DND-41 (cell line): ENCODE measurements at regions not wholly inside any gene's neighbourhood (a gene's known extent, or its start where the extent isn't known, plus 50 kb on each side); places are given as distances from the start of the nearest gene placed in this dataset.

Experiments used
- ATAC-seq: fragments of 200-7000 bp; cut with Tn5 transposase; 3 replicates; pipeline ENCODE4 v1.9.1; 2021; ENCODE audit warnings: low read depth; ENCODE audit not compliant: insufficient read depth
- DNase-seq: peaks from one replicate; pipeline ENCODE4 v3.0.0-alpha.2; 2020
- H2AFZ ChIP-seq: 2 replicates; pipeline ENCODE4 v1.6.0; 2012; ENCODE audit warnings: low read depth, low read length
- H3K27ac ChIP-seq: 2 replicates; pipeline ENCODE4 v1.5.1; 2012; ENCODE audit warnings: low read length, inconsistent platforms
- H3K27me3 ChIP-seq: fragments of 200-600 bp; sonication (generic); 2 replicates; pipeline ENCODE4 v1.6.0; 2012; ENCODE audit warnings: low read length, mild to moderate bottlenecking, inconsistent platforms; ENCODE audit not compliant: insufficient read depth, poor library complexity
- H3K36me3 ChIP-seq: 2 replicates; pipeline ENCODE4 v1.5.1; 2012; ENCODE audit warnings: low read length, inconsistent platforms; ENCODE audit not compliant: insufficient read depth
- H3K4me1 ChIP-seq: 2 replicates; pipeline ENCODE4 v1.5.1; 2012; ENCODE audit warnings: mild to moderate bottlenecking, low read length; ENCODE audit not compliant: insufficient read depth
- H3K4me2 ChIP-seq: 2 replicates; pipeline ENCODE4 v1.6.0; 2012; ENCODE audit warnings: mild to moderate bottlenecking, moderate library complexity, low read length, inconsistent platforms; ENCODE audit not compliant: insufficient read depth
- H3K4me3 ChIP-seq, 2 experiments: fragments of 200-600 bp in 1 of 2; shearing (Covaris generic) in 1 of 2; 2 replicates each; pipeline ENCODE4 v1.5.1; 2012 to 2016; ENCODE audit warnings: inconsistent platforms in 2 of 2, low read length in 2 of 2, mild to moderate bottlenecking in 2 of 2, low read depth in 1 of 2, moderate library complexity in 1 of 2
- H3K79me2 ChIP-seq: 2 replicates; pipeline ENCODE4 v1.6.0; 2012; ENCODE audit warnings: low read length, inconsistent platforms; ENCODE audit not compliant: insufficient read depth
- H3K9ac ChIP-seq: 2 replicates; pipeline ENCODE4 v1.6.0; 2012; ENCODE audit warnings: low read depth, mild to moderate bottlenecking, inconsistent platforms, low read length, moderate library complexity
- H3K9me3 ChIP-seq: 2 replicates; pipeline ENCODE4 v1.5.1; 2012; ENCODE audit warnings: low read length, moderate library complexity, mild to moderate bottlenecking, inconsistent platforms; ENCODE audit not compliant: insufficient read depth, severe bottlenecking
- H4K20me1 ChIP-seq: 2 replicates; pipeline ENCODE4 v1.6.0; 2012; ENCODE audit warnings: low read length; ENCODE audit not compliant: insufficient read depth
- CTCF ChIP-seq: IDR thresholded peaks from 2 replicates; pipeline ENCODE4 v1.5.1; 2012; ENCODE audit warnings: borderline replicate concordance, low read length, moderate library complexity, mild to moderate bottlenecking; ENCODE audit not compliant: poor library complexity, severe bottlenecking; ENCODE audit errors: extremely low read depth
- EZH2 ChIP-seq: IDR thresholded peaks from 3 replicates; pipeline ENCODE4 v1.6.1; 2012; ENCODE audit warnings: borderline replicate concordance, low read depth, mild to moderate bottlenecking, moderate library complexity, low read length, inconsistent platforms; ENCODE audit not compliant: severe bottlenecking

DNA sequence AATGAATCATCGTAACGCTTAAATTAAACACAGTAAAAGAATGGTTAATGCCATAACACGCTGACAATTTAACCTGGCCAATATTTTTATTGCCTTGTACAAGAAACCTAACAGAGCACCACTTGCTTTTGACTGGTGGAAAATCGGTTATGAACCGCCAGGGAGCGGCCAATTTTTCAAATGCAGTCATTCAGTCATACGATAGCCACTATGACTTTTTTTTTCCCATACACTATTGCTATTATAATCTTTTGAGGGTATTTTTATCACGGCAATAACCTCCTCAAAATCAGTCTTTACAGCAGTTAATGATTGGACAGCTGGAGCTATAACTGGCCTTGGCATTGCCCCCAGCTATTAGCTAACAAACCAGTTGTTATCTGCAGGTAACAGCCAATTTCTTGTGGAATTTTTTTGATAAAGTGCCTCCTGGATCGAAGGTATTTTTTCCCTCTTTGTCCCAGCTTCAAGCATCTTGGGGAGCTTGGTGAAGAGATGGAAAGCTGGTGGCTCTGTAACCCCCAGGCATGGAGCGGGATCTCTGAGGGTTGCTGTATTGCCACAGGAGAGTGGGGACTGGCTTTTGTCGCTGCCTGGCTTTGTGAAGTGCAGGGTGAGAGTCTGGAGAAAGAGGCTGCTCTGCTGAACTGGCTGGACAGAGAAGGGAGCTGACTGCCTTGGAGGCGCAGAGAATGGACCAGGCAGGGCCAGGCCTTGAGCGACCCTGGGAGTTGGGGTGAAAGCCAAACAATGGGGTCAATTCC is 198.4 kb upstream of the ZNF536 start:
- Histone ChIP-seq H3K4me1 (no peaks in the 10 kb centered on the region), H2AFZ (no peak overlapping the region), H3K79me2 (no peaks in the 10 kb centered on the region), H3K9me3 (no peaks in the 10 kb centered on the region), H3K4me2 (no peak overlapping the region), H3K27ac (no peak overlapping the region), H3K9ac (no peak overlapping the region), H3K36me3 (no peaks in the 10 kb centered on the region), H3K27me3 (no peaks in the 10 kb centered on the region), H4K20me1 (no peaks in the 10 kb centered on the region), H3K4me3 (no peak overlapping the region)
- no peak for ATAC-seq
- no peak for TF ChIP-seq CTCF
- no peak for TF ChIP-seq EZH2
- DNase-seq, result no peak

GRCh38 chr19:30174357-30174645 is 197.9 kb upstream of the ZNF536 start:
- no peak overlapping the region for H3K4me2 ChIP-seq
- no peak for TF ChIP-seq CTCF
- no peak for TF ChIP-seq EZH2
- no peaks in the 10 kb centered on the region for H3K4me1 ChIP-seq
- no peaks in the 10 kb centered on the region for H3K36me3 ChIP-seq
- no peak overlapping the region for H3K27ac ChIP-seq
- no peak overlapping the region for H2AFZ ChIP-seq
- H3K4me3 ChIP-seq, result no peak overlapping the region
- no peak for ATAC-seq
- H4K20me1 ChIP-seq, result no peaks in the 10 kb centered on the region
- no peaks in the 10 kb centered on the region for H3K27me3 ChIP-seq
- H3K79me2 ChIP-seq, result no peaks in the 10 kb centered on the region
- DNase-seq, result no peak
- H3K9ac ChIP-seq, result no peak overlapping the region
- H3K9me3 ChIP-seq, result no peaks in the 10 kb centered on the region

DNA sequence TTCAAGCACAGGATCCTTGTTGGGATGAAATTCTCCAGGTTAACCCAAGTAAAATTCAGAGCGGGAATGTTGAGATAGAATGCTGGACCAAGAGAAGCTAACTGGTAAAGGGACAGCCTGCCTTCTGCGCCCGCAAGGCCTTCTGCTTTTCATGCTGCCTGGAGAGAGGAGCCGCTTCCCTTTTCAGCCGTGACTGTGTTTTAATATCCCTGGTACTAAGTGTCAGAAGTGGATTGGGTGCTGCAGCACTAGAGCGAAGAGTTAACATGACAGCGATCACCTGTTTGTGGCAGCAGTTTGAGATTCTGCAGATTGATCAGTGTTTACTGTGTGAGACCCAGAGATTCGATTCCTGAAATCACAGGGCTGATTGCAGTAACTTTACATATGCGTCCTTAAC is 197.4 kb upstream of the ZNF536 start:
- Histone ChIP-seq H3K27ac (no peak overlapping the region), H3K4me3 (no peak overlapping the region), H3K27me3 (no peaks in the 10 kb centered on the region), H3K9ac (no peak overlapping the region), H4K20me1 (no peaks in the 10 kb centered on the region), H3K79me2 (no peaks in the 10 kb centered on the region), H3K9me3 (no peaks in the 10 kb centered on the region), H3K4me2 (no peak overlapping the region), H3K36me3 (no peaks in the 10 kb centered on the region), H3K4me1 (no peaks in the 10 kb centered on the region), H2AFZ (no peak overlapping the region)
- no peak for DNase-seq
- ATAC-seq, result no peak
- TF ChIP-seq EZH2, result no peak
- no peak for TF ChIP-seq CTCF
